GM18519 (cell line): ENCODE measurements at regions not wholly inside any gene's neighbourhood (a gene's known extent, or its start where the extent isn't known, plus 50 kb on each side); places are given as distances from the start of the nearest gene placed in this dataset.
"Not testable (repeated sequence)": the region's sequence is repeated elsewhere in the genome, so short reads cannot be mapped to it uniquely, and the experiment has no call there.

ENCODE experiments used
- ATAC-seq: cut with Tn5 transposase; IDR thresholded peaks from one replicate; pipeline ENCODE4 v1.9.1; 2021; ENCODE audit warnings: mild to moderate bottlenecking, moderate library complexity; ENCODE audit not compliant: unreplicated experiment, low FRiP score

DNA sequence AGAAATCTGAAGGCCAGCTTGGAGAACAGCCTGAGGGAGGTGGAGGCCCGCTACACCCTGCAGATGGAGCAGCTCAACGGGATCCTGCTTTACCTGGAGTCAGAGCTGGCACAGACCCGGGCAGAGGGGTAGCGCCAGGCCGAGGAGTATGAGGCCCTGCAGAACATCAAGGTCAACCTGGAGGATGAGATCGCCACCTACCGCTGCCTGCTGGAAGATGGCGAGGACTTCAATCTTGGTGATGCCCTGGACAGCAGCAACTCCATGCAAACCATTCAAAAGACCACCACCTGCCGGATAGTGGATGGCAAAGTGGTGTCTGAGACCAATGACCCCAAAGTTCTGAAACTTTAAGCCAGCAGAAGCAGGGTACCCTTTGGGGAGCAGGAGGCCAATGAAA lies 318.4 kb downstream of the ZFHX3 start:
- ATAC-seq = not testable (repeated sequence)

GRCh38 chr16:72728516-72728915 lies 319.4 kb downstream of the ZFHX3 start:
- ATAC-seq = no peak

- ATAC-seq = no peak
Measured at GRCh38 chr16:72727565-72727964, 320.4 kb downstream of the ZFHX3 start.

- ATAC-seq = no peak
Measured at GRCh38 chr16:72725643-72726042, 322.3 kb downstream of the ZFHX3 start.

- ATAC-seq = no peak
Measured at GRCh38 chr16:72723781-72724180, 324.1 kb downstream of the ZFHX3 start.

DNA sequence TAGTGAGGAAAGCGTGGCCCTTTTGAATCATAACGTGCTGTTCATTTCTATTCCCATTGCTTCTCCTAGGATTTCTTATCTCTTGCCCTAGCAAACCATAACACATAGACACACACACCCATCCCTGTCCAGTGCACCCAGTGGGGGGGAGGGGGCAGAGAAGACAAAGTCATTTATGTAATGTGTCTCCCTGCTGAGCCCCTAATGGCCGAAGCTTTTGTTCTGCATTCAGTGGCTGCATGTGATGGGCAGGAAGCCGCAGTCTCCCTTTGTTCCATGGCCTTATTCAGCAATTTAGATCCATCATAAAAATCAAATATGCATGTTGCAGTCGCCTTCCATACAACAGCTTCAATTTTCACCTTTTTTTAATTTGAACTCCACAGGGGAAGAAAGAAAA lies 325.4 kb downstream of the ZFHX3 start:
- ATAC-seq = no peak

DNA sequence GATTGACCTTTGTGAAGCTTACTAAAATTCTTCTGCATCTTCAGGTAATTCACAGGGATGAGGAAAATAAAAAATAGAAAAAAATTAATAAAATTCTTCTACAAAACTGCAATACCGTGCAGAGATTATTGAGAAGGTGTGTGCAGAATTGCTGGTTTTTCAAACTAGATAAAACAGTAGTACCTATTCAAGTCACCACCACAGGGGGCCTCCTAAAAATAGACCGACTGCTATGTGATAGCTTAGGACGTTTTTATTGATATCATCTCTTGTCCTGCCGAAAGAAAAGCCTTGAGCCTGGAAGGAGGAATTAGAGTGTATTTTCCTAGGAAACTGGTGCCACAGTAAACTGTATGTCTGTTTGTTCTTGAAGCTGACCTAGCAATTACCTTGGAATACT lies 325.9 kb downstream of the ZFHX3 start:
- no peak for ATAC-seq

GRCh38 chr16:72715267-72715666 lies 332.7 kb downstream of the ZFHX3 start:
- no peak for ATAC-seq

GRCh38 chr16:72711823-72712222 lies 336.1 kb downstream of the ZFHX3 start:
- no peak for ATAC-seq

GRCh38 chr16:72705801-72706200 lies 342.1 kb downstream of the ZFHX3 start:
- no peak for ATAC-seq

DNA sequence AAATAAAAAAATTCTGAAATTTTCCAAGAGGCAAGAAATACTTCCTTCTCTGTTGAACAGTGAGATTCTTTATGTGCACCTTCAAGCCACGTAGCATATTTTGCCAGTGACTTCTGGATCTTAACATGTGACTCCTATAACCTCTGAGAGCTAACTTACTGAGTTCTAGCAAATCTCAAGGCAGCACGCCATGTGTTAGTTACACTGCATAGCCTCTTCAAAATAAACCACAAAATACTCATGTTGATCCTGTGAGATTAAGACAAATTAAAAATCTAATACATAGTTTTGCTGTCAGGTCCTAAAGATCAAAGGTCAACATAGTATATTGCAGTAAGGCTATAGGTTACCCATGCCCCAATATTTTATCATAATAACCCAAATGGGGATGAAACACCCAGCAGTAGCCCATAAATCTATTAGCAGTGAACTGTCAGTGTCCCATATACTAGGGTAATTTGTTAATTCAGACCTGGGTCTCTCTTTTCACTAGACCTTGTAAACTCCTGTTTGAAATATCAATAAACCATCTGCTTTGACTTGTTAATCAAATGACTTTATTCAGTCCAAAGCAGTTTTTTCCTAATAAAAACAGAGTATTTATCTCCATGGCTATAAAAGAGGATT lies 343.1 kb downstream of the ZFHX3 start:
- no peak for ATAC-seq

DNA sequence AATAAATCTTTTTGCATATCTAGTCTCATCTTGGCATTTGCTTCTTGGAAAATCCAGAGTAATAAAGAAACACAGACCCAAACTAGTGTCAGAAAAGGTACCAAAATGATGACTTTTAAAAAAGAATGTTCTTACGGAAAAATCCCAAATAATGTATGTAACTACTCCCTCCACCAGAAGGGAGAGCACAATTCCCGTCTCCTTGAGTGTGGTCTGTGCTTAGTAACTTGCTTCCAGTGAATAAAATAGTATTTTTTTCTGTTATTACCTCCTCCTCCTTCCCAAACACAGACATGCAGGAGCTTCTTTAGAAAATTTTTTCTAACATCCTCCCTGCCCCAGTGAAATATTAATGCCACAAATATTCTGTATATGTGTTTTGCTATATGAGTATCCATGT lies 358.1 kb downstream of the ZFHX3 start:
- no peak for ATAC-seq

GRCh38 chr16:72680732-72681131 lies 367.2 kb downstream of the ZFHX3 start:
- ATAC-seq = no peak

- ATAC-seq = no peak
Measured at GRCh38 chr16:72679856-72680255, 368.1 kb downstream of the ZFHX3 start.

DNA sequence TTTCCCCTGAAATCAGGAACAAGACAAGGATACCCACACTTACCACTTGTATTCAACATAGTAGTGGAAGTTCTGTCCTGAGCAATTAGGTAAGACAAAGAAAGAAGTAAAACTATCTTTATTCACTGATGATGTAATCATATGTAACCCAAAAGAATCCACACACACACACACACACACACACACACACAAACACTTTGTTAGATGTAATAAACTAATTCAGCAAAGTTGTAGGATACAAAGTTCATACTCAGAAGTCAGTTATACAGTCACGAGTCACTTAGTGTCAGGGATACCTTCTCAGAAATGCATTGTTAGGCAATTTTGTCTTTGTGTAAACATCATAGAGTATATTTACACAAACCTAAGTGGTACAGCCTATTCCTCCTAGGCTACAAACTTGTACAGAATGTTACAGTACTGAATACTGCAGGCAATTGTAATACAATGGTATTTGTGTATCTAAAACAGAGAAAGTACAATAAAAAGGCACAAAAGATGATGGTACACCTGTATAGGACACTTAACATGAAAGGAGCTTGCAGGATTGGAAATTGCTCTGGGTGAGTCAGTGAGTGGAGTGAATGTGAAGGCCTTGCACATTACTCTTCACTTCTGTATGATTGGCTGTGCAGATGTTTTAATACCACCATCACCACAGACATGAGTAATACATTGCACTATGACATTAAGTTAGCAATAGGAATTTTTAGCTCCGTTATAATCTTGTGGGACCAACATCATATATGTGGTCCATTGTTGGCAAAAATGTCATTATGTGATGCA lies 370.1 kb downstream of the ZFHX3 start:
- ATAC-seq = no peak

DNA sequence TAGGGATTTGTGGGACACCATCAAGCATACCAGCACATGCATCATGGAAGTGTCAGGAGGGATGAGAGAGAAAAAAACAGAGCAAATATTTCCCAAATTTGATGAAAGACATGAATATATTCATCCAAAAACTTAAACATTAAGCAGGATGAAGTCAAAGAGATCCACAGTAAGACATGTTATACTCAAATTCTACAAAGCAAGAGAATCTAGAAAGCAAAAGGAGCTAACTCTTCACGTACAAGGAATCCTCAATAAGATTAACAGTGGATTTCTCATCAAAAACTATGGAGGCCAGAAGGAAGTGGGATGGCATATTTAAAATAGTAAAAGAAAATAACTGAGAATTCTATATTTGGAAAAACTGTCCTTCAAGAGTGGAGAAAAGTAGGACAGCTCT lies 374.8 kb downstream of the ZFHX3 start:
- ATAC-seq = no peak

GRCh38 chr16:72666267-72666666 lies 381.7 kb downstream of the ZFHX3 start:
- ATAC-seq = no peak

DNA sequence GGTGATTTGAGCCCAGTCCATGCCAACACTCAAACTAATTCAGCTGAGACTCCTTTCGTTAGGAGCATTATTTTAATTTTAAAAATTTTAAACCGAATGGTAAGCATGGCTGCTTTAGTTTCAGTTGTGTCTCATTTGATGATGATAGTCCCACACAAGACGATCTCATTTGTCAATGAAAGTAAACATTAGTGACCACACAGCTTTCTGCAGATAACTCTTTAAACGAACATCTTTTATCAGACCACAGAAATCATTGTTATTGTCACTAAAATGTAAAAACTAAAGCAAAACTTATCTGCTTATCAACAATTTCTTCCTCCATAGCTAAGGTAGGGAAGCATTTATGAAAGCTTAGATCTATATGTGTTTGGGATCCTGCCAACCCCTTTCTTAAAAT lies 382.2 kb downstream of the ZFHX3 start:
- no peak for ATAC-seq

GRCh38 chr16:72664509-72665408 lies 383.2 kb downstream of the ZFHX3 start:
- ATAC-seq = peak; percentile 99

DNA sequence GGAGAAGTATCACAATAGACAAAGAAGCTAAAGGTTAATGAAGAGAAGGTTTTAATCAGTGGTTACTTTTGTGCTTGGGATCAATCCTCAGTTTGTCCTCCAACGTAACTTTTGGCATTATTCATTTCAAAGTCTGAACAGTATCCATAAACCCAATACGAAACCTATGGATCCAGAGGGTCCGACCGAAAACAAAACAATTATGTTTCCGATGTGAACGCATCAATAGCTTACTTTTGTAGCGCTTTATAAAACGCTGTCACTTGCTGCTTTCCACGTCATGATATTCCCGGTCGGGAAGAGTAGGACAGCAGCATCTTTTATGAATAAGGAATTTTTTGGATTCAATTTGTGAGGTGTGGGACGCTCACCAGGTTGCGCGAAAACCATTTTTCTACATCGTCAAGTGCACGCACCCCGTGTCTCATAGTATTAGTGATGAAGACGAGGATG lies 383.8 kb downstream of the ZFHX3 start:
- no peak for ATAC-seq
